Neuronal stem cell (in vitro differentiated cells): ENCODE measurements at regions not wholly inside any gene's neighbourhood (a gene's known extent, or its start where the extent isn't known, plus 50 kb on each side); places are given as distances from the start of the nearest gene placed in this dataset.
"Not testable (repeated sequence)": the region's sequence is repeated elsewhere in the genome, so short reads cannot be mapped to it uniquely, and the experiment has no call there.

ENCODE experiments used
- DNase-seq: peaks from one replicate; pipeline ENCODE4 v3.0.0-alpha.2; 2013; ENCODE audit warnings: low spot score
- H2AFZ ChIP-seq: one replicate; pipeline ENCODE4 v1.6.1; 2013; ENCODE audit warnings: mild to moderate bottlenecking, low read length, inconsistent platforms
- H2AK5ac ChIP-seq: 2 replicates; pipeline ENCODE4 v1.6.1; 2013; ENCODE audit warnings: low read depth, mild to moderate bottlenecking, inconsistent platforms, low read length, moderate library complexity, mixed read lengths
- H2BK120ac ChIP-seq: 2 replicates; pipeline ENCODE4 v1.6.1; 2013; ENCODE audit warnings: low read depth, mild to moderate bottlenecking, inconsistent platforms, low read length, moderate library complexity, mixed read lengths
- H2BK12ac ChIP-seq: one replicate; pipeline ENCODE4 v1.6.1; 2013; ENCODE audit warnings: low read length, inconsistent platforms
- H2BK15ac ChIP-seq: 2 replicates; pipeline ENCODE4 v1.6.1; 2013; ENCODE audit warnings: mild to moderate bottlenecking, low read length, inconsistent platforms, mixed read lengths
- H2BK5ac ChIP-seq: one replicate; pipeline ENCODE4 v1.6.1; 2013; ENCODE audit warnings: inconsistent platforms, mild to moderate bottlenecking, low read length, moderate library complexity
- H3K14ac ChIP-seq: one replicate; pipeline ENCODE4 v1.6.1; 2013; ENCODE audit warnings: low read length, inconsistent platforms
- H3K18ac ChIP-seq: 2 replicates; pipeline ENCODE4 v1.6.1; 2013; ENCODE audit warnings: low read length, inconsistent platforms
- H3K23ac ChIP-seq: 2 replicates; pipeline ENCODE4 v1.6.1; 2013; ENCODE audit warnings: low read depth, mild to moderate bottlenecking, mixed read lengths, low read length, inconsistent platforms; ENCODE audit not compliant: poor library complexity
- H3K27ac ChIP-seq: replicated peaks from 3 replicates; pipeline ENCODE4 v1.5.1; 2013; ENCODE audit warnings: low read length, inconsistent platforms
- H3K27me3 ChIP-seq, 3 experiments: 2 replicates each; pipeline ENCODE4 v1.6.1; 2013; ENCODE audit warnings: low read length in 3 of 3, mild to moderate bottlenecking in 2 of 3, inconsistent platforms in 1 of 3, low read depth in 1 of 3, mixed read lengths in 1 of 3, moderate library complexity in 1 of 3; ENCODE audit not compliant: control insufficient read depth in 3 of 3, insufficient read depth in 3 of 3
- H3K36me3 ChIP-seq, 2 donors: replicated peaks in 1 of 2; 2 replicates each; pipeline ENCODE4 v1.6.1; 2013; ENCODE audit warnings: low read length in 2 of 2; ENCODE audit not compliant: control insufficient read depth in 2 of 2, insufficient read depth in 2 of 2
- H3K4ac ChIP-seq: 2 replicates; pipeline ENCODE4 v1.6.1; 2013; ENCODE audit warnings: inconsistent platforms, mild to moderate bottlenecking, low read length, moderate library complexity
- H3K4me1 ChIP-seq, 2 donors: 1 replicate in 1 of 2; 2 replicates in 1 of 2; pipeline ENCODE4 v1.6.1; 2013; ENCODE audit warnings: low read length in 2 of 2, low read depth in 1 of 2; ENCODE audit not compliant: control insufficient read depth in 2 of 2, insufficient read depth in 1 of 2
- H3K4me2 ChIP-seq: one replicate; pipeline ENCODE4 v1.6.1; 2013; ENCODE audit warnings: mild to moderate bottlenecking, low read length, inconsistent platforms; ENCODE audit not compliant: insufficient read depth, poor library complexity, severe bottlenecking
- H3K4me3 ChIP-seq, 2 donors: 2 replicates each; pipeline ENCODE4 v1.5.1; 2013; ENCODE audit warnings: low read length in 2 of 2, mild to moderate bottlenecking in 2 of 2, inconsistent platforms in 1 of 2, moderate library complexity in 1 of 2
- H3K79me1 ChIP-seq: one replicate; pipeline ENCODE4 v1.6.1; 2013; ENCODE audit warnings: low read depth, mild to moderate bottlenecking, inconsistent platforms, low read length, moderate library complexity
- H3K9ac ChIP-seq: one replicate; pipeline ENCODE4 v1.6.1; 2013; ENCODE audit warnings: mild to moderate bottlenecking, low read depth, low read length, inconsistent platforms; ENCODE audit not compliant: poor library complexity
- H3K9me3 ChIP-seq, 2 donors: replicated peaks in 1 of 2; 2 replicates each; pipeline versions ENCODE3 to v1.6.1; 2013; ENCODE audit warnings: low read length in 2 of 2, mild to moderate bottlenecking in 2 of 2, inconsistent platforms in 1 of 2, low read depth in 1 of 2, mixed read lengths in 1 of 2, moderate library complexity in 1 of 2; ENCODE audit not compliant: control insufficient read depth in 2 of 2, insufficient read depth in 1 of 2
- H4K8ac ChIP-seq: one replicate; pipeline ENCODE4 v1.6.1; 2013; ENCODE audit warnings: low read depth, mild to moderate bottlenecking, inconsistent platforms, low read length, moderate library complexity
- H4K91ac ChIP-seq: one replicate; pipeline ENCODE4 v1.6.1; 2013; ENCODE audit warnings: low read length, low read depth, mild to moderate bottlenecking, inconsistent platforms; ENCODE audit not compliant: poor library complexity
- WGBS, 2 donors: extraction: QIAGEN DNeasy Blood & Tissue Kit; methylation state at CpG; one replicate each; pipeline ENCODE4 v1.1.7; 2013; ENCODE audit warnings: missing lambda C conversion rate in 2 of 2, mixed read lengths in 1 of 2; ENCODE audit not compliant: insufficient read length in 2 of 2, insufficient replicate concordance in 1 of 2; ENCODE audit errors: extremely low coverage in 2 of 2; 5-methylcytosine and 5-hydroxymethylcytosine counted together

DNA sequence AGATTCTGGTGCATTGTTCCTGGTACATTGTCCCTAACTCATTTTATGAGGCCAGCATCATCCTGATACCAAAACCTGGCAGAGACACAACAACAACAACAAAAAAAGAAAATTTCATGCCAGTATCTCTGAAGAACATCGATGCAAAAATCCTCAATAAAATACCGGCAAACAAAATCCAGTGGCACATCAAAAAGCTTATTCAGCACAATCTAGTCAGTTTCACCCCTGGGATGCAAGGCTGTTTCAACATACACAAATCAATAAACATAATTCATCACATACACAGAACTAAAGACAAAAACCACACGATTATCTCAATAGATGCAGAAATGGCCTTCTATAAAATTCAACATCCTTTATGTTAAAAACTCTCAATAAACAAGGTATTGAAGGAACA lies 477.4 kb downstream of the SOCS6 start:
- H3K79me1 ChIP-seq, H3K14ac ChIP-seq, H3K4me1 ChIP-seq, H2AK5ac ChIP-seq, H3K9ac ChIP-seq, H3K9me3 ChIP-seq, H3K27me3 ChIP-seq, H2BK5ac ChIP-seq, H3K4me3 ChIP-seq, H3K27ac ChIP-seq, H4K91ac ChIP-seq, DNase-seq, H4K8ac ChIP-seq, H3K4ac ChIP-seq, H3K4me2 ChIP-seq, H2BK120ac ChIP-seq, H3K18ac ChIP-seq, H3K36me3 ChIP-seq, H2BK15ac ChIP-seq, H3K23ac ChIP-seq, H2BK12ac ChIP-seq, H2AFZ ChIP-seq: not testable (repeated sequence)
- WGBS, 2 donors = no CpG with 5 or more reads among the region's 3 CpGs

DNA sequence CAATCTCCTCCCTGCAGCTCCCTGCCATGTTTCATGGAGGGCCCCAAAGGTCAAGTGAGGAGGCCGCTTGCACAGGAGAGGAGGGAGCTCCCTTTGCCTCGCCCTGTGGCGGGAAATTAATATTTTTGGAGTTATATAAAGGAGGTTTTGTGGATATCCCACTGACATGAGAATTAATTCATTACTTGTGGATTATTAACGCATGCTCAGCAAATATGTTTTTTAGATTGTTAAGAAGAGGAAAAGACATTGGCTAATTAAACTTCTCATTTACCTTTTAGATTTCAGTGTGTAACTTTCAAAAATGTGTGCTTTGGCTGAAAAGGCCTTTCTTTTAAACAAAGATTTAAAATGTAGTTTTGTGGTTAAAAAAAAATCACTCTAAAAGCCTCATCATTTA lies 474.0 kb downstream of the SOCS6 start:
- H3K27ac ChIP-seq = no peak overlapping the region
- no peak for DNase-seq
- no CpG with 5 or more reads among the region's 4 CpGs for WGBS, 2 donors

DNA sequence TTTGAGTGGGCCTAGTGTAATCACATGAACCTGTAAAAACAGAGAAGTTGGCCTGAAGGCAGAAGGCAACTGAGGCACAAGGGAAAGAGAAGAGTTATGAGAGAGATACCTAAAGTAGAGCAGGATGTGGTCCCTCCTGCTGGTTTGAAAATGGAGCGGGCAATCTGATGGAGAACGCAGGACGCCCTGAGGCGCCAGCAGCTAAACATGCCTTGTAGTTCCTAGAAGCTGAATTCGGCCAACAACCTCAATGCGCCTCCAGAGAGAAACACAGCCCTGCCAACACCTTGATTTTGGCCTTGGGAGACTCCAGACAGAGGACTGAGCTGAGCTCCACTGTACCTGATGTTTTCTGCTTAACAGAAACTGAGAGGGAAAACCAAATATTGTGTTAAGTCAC lies 469.9 kb downstream of the SOCS6 start:
- WGBS, 2 donors = no CpG with 5 or more reads among the region's 6 CpGs

More for the DNA sequence above, 474.0 kb downstream of the SOCS6 start:
- H2AFZ ChIP-seq = no peak overlapping the region
- H2BK5ac ChIP-seq = no peak overlapping the region
- H2BK120ac ChIP-seq = no peak overlapping the region
- H3K23ac ChIP-seq = no peak overlapping the region
- H3K18ac ChIP-seq = no peak overlapping the region
- H4K91ac ChIP-seq = no peak overlapping the region
- H3K27me3 ChIP-seq = no peaks in the 10 kb centered on the region
- no peak overlapping the region for H2BK15ac ChIP-seq
- no peaks in the 10 kb centered on the region for H3K79me1 ChIP-seq
- no peak overlapping the region for H3K4me3 ChIP-seq
- no peaks in the 10 kb centered on the region for H3K36me3 ChIP-seq
- H3K14ac ChIP-seq = no peak overlapping the region
- no peak overlapping the region for H2AK5ac ChIP-seq
- H4K8ac ChIP-seq = no peak overlapping the region
- no peaks in the 10 kb centered on the region for H3K9me3 ChIP-seq
- H3K4me2 ChIP-seq = no peak overlapping the region
- no peak overlapping the region for H3K9ac ChIP-seq
- no peak overlapping the region for H2BK12ac ChIP-seq
- no peak overlapping the region for H3K4ac ChIP-seq
- H3K4me1 ChIP-seq = no peaks in the 10 kb centered on the region

DNA sequence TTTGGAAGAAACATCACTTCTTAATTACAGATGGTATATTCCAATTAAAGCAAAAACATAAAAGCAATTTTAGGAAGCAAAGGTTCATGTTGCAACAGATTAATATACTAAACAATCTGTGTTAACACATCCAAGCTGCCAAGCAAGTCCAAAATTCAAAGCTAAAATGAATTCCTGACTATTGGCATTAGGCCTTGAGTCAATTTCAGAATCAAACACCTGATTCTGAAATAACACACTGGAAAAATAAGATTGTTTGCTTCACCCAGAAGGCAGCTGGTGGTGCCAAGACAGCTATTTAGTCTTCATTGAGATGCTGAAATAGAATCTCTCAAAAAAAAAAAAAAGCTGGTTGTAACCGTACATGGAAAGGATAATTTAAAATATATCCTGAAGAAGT lies 465.6 kb downstream of the SOCS6 start:
- Histone ChIP-seq H3K18ac (no peak overlapping the region), H4K91ac (no peak overlapping the region), H3K4me3 (no peak overlapping the region), H3K9me3 (no peaks in the 10 kb centered on the region), H3K79me1 (no peaks in the 10 kb centered on the region), H3K36me3 (no peaks in the 10 kb centered on the region), H3K4me2 (no peak overlapping the region), H3K4ac (no peak overlapping the region), H3K27me3 (no peaks in the 10 kb centered on the region), H3K23ac (no peak overlapping the region), H2BK5ac (no peak overlapping the region), H4K8ac (no peak overlapping the region), H2BK120ac (no peak overlapping the region), H2BK15ac (no peak overlapping the region), H2AK5ac (no peak overlapping the region), H3K4me1 (no peaks in the 10 kb centered on the region), H2BK12ac (no peak overlapping the region), H2AFZ (no peak overlapping the region), H3K14ac (no peak overlapping the region), H3K27ac (no peak overlapping the region), H3K9ac (no peak overlapping the region)
- no peak for DNase-seq
- WGBS, 2 donors = no CpG with 5 or more reads among the region's 1 CpG

More for the DNA sequence above, 469.9 kb downstream of the SOCS6 start:
- H3K23ac ChIP-seq = no peak overlapping the region
- DNase-seq = no peak
- no peak overlapping the region for H2BK120ac ChIP-seq
- H2AFZ ChIP-seq = no peak overlapping the region
- no peak overlapping the region for H2AK5ac ChIP-seq
- H3K27me3 ChIP-seq = no peaks in the 10 kb centered on the region
- H3K4me2 ChIP-seq = no peak overlapping the region
- H2BK15ac ChIP-seq = no peak overlapping the region
- H3K27ac ChIP-seq = no peak overlapping the region
- H3K36me3 ChIP-seq = no peaks in the 10 kb centered on the region
- H2BK5ac ChIP-seq = no peak overlapping the region
- H2BK12ac ChIP-seq = no peak overlapping the region
- no peak overlapping the region for H3K18ac ChIP-seq
- no peak overlapping the region for H4K8ac ChIP-seq
- no peaks in the 10 kb centered on the region for H3K79me1 ChIP-seq
- no peak overlapping the region for H3K14ac ChIP-seq
- no peak overlapping the region for H3K4me3 ChIP-seq
- no peak overlapping the region for H3K4ac ChIP-seq
- H3K9me3 ChIP-seq = no peaks in the 10 kb centered on the region
- no peak overlapping the region for H3K9ac ChIP-seq
- no peak overlapping the region for H4K91ac ChIP-seq
- H3K4me1 ChIP-seq = no peaks in the 10 kb centered on the region
